ENCODE measurements at regions not wholly inside any gene's neighbourhood (a gene's known extent, or its start where the extent isn't known, plus 50 kb on each side); places are given as distances from the start of the nearest gene placed in this dataset.

- DNase-seq: no peak
- TF ChIP-seq POLR2A (IDR thresholded peaks at IDR 0.05; ENCODE audit: low read length): no peak
- TF ChIP-seq GATA1 (IDR thresholded peaks at IDR 0.05; ENCODE audit: low read depth, low read length): no peak
These were observed 621.7 kb downstream of the DNAH5 start for GRCh38 chr5:13322769-13323168.

DNA sequence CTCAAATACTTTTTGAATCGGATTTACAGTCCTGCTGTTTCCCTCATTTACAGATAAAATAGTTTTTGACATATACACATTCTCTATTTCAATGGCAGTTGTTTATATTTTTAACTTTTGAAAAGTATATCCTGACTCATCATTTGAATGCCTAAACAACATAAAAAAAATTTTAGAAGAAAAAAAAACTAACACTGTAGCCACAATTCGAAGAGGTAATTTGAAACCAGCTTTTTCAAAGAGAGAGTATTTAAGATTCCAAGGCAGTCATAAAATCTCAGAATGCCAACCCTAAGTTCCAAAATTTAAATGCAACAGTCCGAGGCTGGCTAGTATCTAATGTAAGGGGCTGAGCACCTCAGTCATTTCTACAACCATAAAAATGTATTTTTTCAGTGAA is 626.8 kb downstream of the DNAH5 start:
- no peak for DNase-seq
- TF ChIP-seq GATA1 (IDR thresholded peaks at IDR 0.05; ENCODE audit: low read depth, low read length) (no peak), POLR2A (IDR thresholded peaks at IDR 0.05; ENCODE audit: low read length) (no peak)

DNA sequence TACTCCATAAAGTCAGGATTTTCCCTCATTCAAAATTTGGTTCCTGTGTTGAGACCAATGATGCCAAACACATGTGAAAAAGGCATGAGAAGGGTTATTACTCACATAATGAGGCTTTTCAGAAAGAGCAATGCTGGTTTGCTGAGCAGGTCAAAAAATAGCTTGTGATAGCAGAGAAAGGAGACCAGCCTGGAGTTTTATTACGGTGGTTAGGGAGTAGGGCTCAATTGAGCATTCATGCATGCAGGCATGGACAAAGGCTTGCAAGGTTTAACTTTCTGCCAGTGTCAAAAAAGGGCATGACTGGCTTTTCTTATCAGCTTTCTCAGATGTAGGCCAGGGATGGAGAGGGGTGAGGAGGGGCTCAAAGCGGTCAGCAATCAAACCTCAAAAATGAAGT is 628.3 kb downstream of the DNAH5 start:
- DNase-seq: no peak
- TF ChIP-seq POLR2A (IDR thresholded peaks at IDR 0.05; ENCODE audit: low read length) (no peak), GATA1 (IDR thresholded peaks at IDR 0.05; ENCODE audit: low read depth, low read length) (no peak)

DNA sequence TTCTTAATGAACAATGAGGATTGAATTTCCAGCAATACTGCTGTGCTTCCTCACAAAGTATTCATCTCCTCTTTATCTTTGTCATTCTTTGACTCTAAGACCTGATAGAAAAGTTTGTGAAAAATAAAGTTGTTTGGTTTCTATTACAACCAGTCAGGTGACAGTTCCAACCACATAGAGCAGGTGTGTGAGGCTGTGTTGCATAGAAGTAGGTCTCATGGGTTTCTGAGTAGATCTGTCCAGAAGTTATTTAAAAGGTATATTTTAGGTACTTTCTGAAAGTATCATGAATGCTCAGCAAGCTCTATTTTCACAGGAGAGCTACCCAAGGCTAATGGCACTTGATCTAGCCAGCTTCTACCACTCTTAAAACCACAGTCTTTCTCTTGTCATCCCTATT is 637.0 kb downstream of the DNAH5 start:
- no peak for DNase-seq
- no peak for TF ChIP-seq GATA1 (IDR thresholded peaks at IDR 0.05; ENCODE audit: low read depth, low read length)
- no peak for TF ChIP-seq POLR2A (IDR thresholded peaks at IDR 0.05; ENCODE audit: low read length)

GRCh38 chr5:13303445-13303844 is 641.0 kb downstream of the DNAH5 start:
- no peak for DNase-seq
- TF ChIP-seq POLR2A (IDR thresholded peaks at IDR 0.05; ENCODE audit: low read length) (no peak), GATA1 (IDR thresholded peaks at IDR 0.05; ENCODE audit: low read depth, low read length) (no peak)

DNA sequence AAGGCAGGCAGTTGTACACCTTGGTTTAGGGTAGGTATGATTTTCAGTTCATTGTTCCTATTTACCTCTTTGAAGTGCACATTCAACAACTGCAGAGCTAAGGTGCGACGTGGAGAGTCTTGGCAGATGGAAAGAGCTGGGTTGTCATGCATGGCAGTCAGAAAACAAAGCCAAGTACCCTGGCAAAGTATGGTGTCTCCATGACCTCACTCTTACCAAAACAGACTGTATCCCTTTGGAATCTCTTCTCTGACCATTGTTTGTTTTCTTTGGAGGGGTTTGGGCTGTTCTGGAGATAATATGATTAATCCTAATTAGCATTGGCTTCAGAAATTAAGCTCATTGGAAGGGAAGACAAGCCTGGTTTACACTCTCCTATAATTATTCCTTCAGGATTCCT is 665.7 kb downstream of the DNAH5 start:
- no peak for DNase-seq
- TF ChIP-seq POLR2A (IDR thresholded peaks at IDR 0.05; ENCODE audit: low read length) (no peak), GATA1 (IDR thresholded peaks at IDR 0.05; ENCODE audit: low read depth, low read length) (no peak)

- no peak for DNase-seq
- TF ChIP-seq POLR2A (IDR thresholded peaks at IDR 0.05; ENCODE audit: low read length) (no peak), GATA1 (IDR thresholded peaks at IDR 0.05; ENCODE audit: low read depth, low read length) (no peak)
These were observed 666.3 kb downstream of the DNAH5 start for GRCh38 chr5:13278148-13278547.

DNA sequence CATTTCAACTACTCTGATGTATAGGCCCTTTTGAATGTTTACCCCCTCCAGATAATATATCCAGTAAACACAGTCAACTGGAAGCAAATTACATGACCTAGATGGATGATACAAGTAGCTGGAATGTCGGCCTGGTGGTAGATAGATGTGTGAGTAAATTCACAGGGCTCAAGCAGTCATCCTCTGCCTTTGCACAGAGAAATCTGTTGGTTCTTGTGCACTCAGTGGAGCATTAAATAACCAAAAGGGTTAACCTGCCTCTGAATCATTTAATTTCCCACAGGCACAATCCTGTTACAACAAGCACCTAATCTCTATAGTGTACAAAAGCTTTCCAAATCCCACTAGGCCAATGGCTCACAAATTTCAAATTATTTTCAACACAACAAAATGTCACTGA is 668.3 kb downstream of the DNAH5 start:
- no peak for DNase-seq
- TF ChIP-seq GATA1 (IDR thresholded peaks at IDR 0.05; ENCODE audit: low read depth, low read length) (no peak), POLR2A (IDR thresholded peaks at IDR 0.05; ENCODE audit: low read length) (no peak)

GRCh38 chr5:13263701-13264100 is 680.8 kb downstream of the DNAH5 start:
- TF ChIP-seq POLR2A (IDR thresholded peaks at IDR 0.05; ENCODE audit: low read length) (no peak), GATA1 (IDR thresholded peaks at IDR 0.05; ENCODE audit: low read depth, low read length) (no peak)
- DNase-seq: no peak

DNA sequence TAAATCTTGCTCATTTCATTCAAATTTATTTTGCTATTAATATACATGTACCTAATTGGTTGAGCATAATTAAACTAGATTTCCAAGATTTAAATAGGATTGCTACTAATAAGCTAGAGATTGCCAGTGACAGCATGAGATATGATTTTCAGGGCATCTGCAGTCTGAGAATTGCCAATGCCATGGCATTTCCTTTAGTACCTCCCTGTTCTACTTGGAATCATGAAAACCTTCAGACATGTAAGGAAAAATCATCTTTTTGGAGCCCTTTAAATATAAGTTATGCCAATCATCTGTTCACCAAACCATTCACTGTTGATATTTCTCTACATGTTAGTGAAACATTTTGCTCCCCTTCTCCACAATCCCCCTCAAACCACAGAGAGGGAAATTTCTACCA is 691.4 kb downstream of the DNAH5 start:
- TF ChIP-seq GATA1 (IDR thresholded peaks at IDR 0.05; ENCODE audit: low read depth, low read length) (no peak), POLR2A (IDR thresholded peaks at IDR 0.05; ENCODE audit: low read length) (no peak)
- no peak for DNase-seq

DNA sequence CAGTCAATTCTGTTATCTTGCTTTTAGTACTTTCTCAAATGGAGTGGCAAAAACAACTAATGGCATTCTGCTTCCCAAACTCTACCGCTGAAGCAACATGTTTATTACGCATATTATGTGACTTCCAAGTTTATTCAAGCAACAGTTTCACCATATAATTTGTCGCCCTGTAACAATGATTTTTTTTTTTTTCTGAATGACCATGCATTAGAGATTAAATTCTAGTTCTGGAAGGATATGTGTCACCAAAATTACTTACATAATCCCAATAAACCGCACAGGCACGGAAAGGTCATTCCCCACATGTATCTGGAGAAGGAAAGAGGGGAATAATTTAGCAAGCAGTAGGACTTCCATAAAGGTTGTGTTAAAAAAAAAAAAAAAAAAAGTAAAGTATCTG is 691.8 kb downstream of the DNAH5 start:
- no peak for DNase-seq
- no peak for TF ChIP-seq POLR2A (IDR thresholded peaks at IDR 0.05; ENCODE audit: low read length)
- no peak for TF ChIP-seq GATA1 (IDR thresholded peaks at IDR 0.05; ENCODE audit: low read depth, low read length)

- no peak for TF ChIP-seq GATA1 (IDR thresholded peaks at IDR 0.05; ENCODE audit: low read depth, low read length)
- no peak for TF ChIP-seq POLR2A (IDR thresholded peaks at IDR 0.05; ENCODE audit: low read length)
- no peak for DNase-seq
These were observed 692.7 kb downstream of the DNAH5 start for GRCh38 chr5:13251623-13252376.

DNA sequence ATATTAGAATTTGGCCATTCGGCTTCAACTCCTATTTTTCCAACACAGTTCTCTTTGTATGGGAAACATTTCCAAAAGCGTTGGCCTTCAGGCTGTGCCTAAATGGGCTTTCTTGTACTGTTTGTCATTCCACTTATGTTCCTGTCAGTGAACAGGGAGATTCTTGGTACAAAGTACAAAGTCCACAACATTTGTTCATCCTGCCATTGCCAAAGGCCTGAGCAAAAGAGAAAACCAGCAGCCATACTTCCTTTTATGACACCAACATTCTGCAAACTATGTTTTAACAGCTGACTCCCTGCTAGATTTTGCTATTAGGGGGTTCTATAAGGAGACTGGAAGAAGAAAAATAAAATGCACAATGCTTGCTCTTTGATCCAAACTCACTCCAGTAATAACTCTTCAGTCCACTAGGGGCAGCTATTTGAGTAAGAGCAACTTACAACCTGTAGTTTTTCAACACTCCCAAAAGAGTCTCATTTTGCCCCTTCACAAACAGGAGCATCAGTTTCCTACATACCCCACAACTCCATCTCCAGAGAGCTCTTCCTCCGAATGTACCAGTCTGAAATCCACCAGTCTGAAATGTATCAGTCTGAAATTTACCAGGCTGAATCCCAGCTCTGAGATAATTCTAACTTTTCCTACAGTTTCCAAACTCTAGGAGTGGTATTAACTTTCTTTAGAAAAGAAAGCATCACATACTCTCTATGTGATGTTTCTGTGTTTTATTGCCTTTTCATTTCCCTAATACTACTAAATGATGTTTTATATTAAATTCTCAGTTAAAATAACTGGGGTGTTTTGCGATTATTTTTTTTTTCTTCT is 693.8 kb downstream of the DNAH5 start:
- no peak for TF ChIP-seq POLR2A (IDR thresholded peaks at IDR 0.05; ENCODE audit: low read length)
- TF ChIP-seq GATA1 (IDR thresholded peaks at IDR 0.05; ENCODE audit: low read depth, low read length): no peak

DNA sequence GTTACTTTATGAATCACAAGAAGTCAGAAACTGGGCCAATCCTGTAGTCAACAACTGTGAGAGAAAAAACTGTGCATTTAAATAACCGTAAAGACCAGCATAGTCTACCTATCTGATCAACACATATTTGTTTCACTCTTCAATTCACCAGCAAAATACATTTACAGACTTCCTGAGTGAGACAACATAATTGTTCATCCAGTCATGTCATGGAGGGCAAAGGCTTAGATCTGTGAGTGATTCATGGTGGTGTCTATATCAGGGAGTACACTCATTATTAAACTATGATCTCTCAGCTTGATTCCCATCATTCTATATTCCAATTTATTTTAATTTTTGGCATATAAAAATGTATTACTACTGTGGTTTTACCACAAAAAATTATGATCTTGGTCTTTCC is 694.6 kb downstream of the DNAH5 start:
- no peak for DNase-seq
- TF ChIP-seq POLR2A (IDR thresholded peaks at IDR 0.05; ENCODE audit: low read length): no peak
- no peak for TF ChIP-seq GATA1 (IDR thresholded peaks at IDR 0.05; ENCODE audit: low read depth, low read length)

More for the DNA sequence above, 693.8 kb downstream of the DNAH5 start:
- peak in 1 of 2 experiments; percentile 2 for DNase-seq

DNA sequence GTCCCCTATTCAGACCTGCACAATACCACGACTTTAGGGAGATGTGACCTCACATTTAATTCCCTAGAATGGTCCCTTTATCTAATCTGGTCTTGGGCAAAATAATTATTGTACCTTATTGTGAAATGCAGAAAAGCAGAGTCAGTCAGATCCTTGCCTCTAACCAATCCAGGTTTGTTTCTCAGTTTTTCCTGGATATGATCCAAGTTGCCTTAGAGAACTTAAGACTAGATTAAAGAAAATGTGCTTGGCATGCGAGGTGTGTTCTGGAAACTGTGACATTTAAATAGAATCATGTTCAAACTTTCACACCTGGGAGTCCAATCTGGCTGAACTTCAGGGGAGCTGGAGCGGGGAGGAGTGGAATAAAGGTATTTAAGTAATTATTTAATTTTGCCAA is 696.2 kb downstream of the DNAH5 start:
- DNase-seq: no peak
- TF ChIP-seq POLR2A (IDR thresholded peaks at IDR 0.05; ENCODE audit: low read length) (no peak), GATA1 (IDR thresholded peaks at IDR 0.05; ENCODE audit: low read depth, low read length) (no peak)
